GM12878 (cell line): ENCODE measurements at regions not wholly inside any gene's neighbourhood (a gene's known extent, or its start where the extent isn't known, plus 50 kb on each side); places are given as distances from the start of the nearest gene placed in this dataset.

Source experiments
- ATF3 ChIP-seq: IDR thresholded peaks from 2 replicates; pipeline ENCODE4 v1.6.1; 2011; ENCODE audit warnings: low read depth, mild to moderate bottlenecking, low read length, moderate library complexity, borderline replicate concordance; ENCODE audit errors: extremely low read depth
- ATF7 ChIP-seq: fragments of 450-650 bp; IDR thresholded peaks from 2 replicates; pipeline ENCODE4 v1.6.1; 2016; ENCODE audit warnings: low read depth, mild to moderate bottlenecking
- CBFB ChIP-seq: IDR thresholded peaks from 2 replicates; pipeline ENCODE4 v1.6.1; 2016; ENCODE audit warnings: antibody characterized with exemption, low read depth
- CEBPZ ChIP-seq: fragments of 150-350 bp; IDR thresholded peaks from 2 replicates; pipeline ENCODE4 v1.6.1; 2016; ENCODE audit warnings: low read depth, low read length
- CHD1 ChIP-seq: IDR thresholded peaks from 2 replicates; pipeline ENCODE4 v1.6.1; 2012; ENCODE audit warnings: low read depth, low read length, improper control_type of control experiment
- CHD4 ChIP-seq: fragments of 200-600 bp; sonication (generic); IDR thresholded peaks from 2 replicates; pipeline ENCODE4 v1.6.1; 2016; ENCODE audit warnings: mild to moderate bottlenecking
- DPF2 ChIP-seq: fragments of 450-650 bp; IDR thresholded peaks from 2 replicates; pipeline ENCODE4 v1.6.1; 2017; ENCODE audit warnings: mild to moderate bottlenecking
- EGR1 ChIP-seq, 2 experiments: IDR thresholded peaks; 1 replicate in 1 of 2; 2 replicates in 1 of 2; pipeline ENCODE4 v1.6.1; 2011 to 2012; ENCODE audit warnings: low read depth in 2 of 2, low read length in 2 of 2, borderline replicate concordance in 1 of 2, mild to moderate bottlenecking in 1 of 2, moderate library complexity in 1 of 2
- EP300 ChIP-seq, 2 experiments: fragments of 150-350 bp in 1 of 2; IDR thresholded peaks; 2 replicates each; pipeline ENCODE4 v1.6.1; 2011 to 2012; ENCODE audit warnings: low read depth in 2 of 2, low read length in 2 of 2, borderline replicate concordance in 1 of 2, improper control_type of control experiment in 1 of 2, inconsistent platforms in 1 of 2; ENCODE audit not compliant: control insufficient read depth in 1 of 2
- FOXM1 ChIP-seq: IDR thresholded peaks from 2 replicates; pipeline ENCODE4 v1.6.1; 2012; ENCODE audit warnings: low read depth, mild to moderate bottlenecking, inconsistent platforms, low read length, moderate library complexity
- HDAC2 ChIP-seq: fragments of 200-600 bp; sonication (generic); IDR thresholded peaks from 2 replicates; pipeline ENCODE4 v1.6.1; 2017
- IKZF1 ChIP-seq: fragments of 450-650 bp; conservative IDR thresholded peaks from 2 replicates; pipeline ENCODE4 v1.6.1; 2017; ENCODE audit warnings: antibody characterized with exemption, mild to moderate bottlenecking
- KLF5 ChIP-seq: fragments of 450-650 bp; IDR thresholded peaks from 2 replicates; pipeline ENCODE4 v1.6.1; 2014; ENCODE audit warnings: mild to moderate bottlenecking; ENCODE audit not compliant: partially characterized antibody
- MEF2A ChIP-seq: IDR thresholded peaks from 2 replicates; pipeline ENCODE4 v1.6.1; 2011; ENCODE audit warnings: low read depth, mild to moderate bottlenecking, low read length, moderate library complexity; ENCODE audit not compliant: insufficient read depth
- MEF2B ChIP-seq: fragments of 450-650 bp; IDR thresholded peaks from 2 replicates; pipeline ENCODE4 v1.6.1; 2018; ENCODE audit warnings: mild to moderate bottlenecking, moderate library complexity; ENCODE audit not compliant: partially characterized antibody, poor library complexity, severe bottlenecking
- NBN ChIP-seq: fragments of 450-650 bp; IDR thresholded peaks from 2 replicates; pipeline ENCODE4 v1.6.1; 2016
- NFIC ChIP-seq: IDR thresholded peaks from 2 replicates; pipeline ENCODE4 v1.6.1; 2012; ENCODE audit warnings: low read depth, mild to moderate bottlenecking, inconsistent platforms, low read length, moderate library complexity
- NFYA ChIP-seq: IDR thresholded peaks from 2 replicates; pipeline ENCODE4 v1.6.1; 2011; ENCODE audit warnings: low read depth, mild to moderate bottlenecking, low read length, improper control_type of control experiment, borderline replicate concordance
- NR2C1 ChIP-seq: fragments of 450-650 bp; IDR thresholded peaks from 2 replicates; pipeline ENCODE4 v1.6.1; 2017; ENCODE audit warnings: antibody characterized with exemption, mild to moderate bottlenecking, moderate library complexity
- PML ChIP-seq: IDR thresholded peaks from 2 replicates; pipeline ENCODE4 v1.6.1; 2012; ENCODE audit warnings: low read length, inconsistent platforms
- RAD21 ChIP-seq: IDR thresholded peaks from 2 replicates; pipeline ENCODE4 v1.6.1; 2011; ENCODE audit warnings: mild to moderate bottlenecking, low read depth, low read length, moderate library complexity; ENCODE audit not compliant: insufficient read depth
- SIN3A ChIP-seq: IDR thresholded peaks from 2 replicates; pipeline ENCODE4 v1.6.1; 2012; ENCODE audit warnings: low read depth, low read length, improper control_type of control experiment
- SMAD1 ChIP-seq: fragments of 450-650 bp; IDR thresholded peaks from 2 replicates; pipeline ENCODE4 v1.6.1; 2018; ENCODE audit warnings: mild to moderate bottlenecking, low read depth; ENCODE audit not compliant: partially characterized antibody
- SMC3 ChIP-seq: IDR thresholded peaks from 2 replicates; pipeline ENCODE4 v1.6.1; 2011; ENCODE audit warnings: low read length, improper control_type of control experiment, borderline replicate concordance
- ZBTB33 ChIP-seq: fragments of 450-650 bp; IDR thresholded peaks from 2 replicates; pipeline ENCODE4 v1.6.1; 2017; ENCODE audit warnings: mild to moderate bottlenecking
- ZNF217 ChIP-seq: fragments of 450-650 bp; IDR thresholded peaks from 2 replicates; pipeline ENCODE4 v1.6.1; 2017; ENCODE audit warnings: antibody characterized with exemption, mild to moderate bottlenecking
- ZNF384 ChIP-seq: IDR thresholded peaks from 2 replicates; pipeline ENCODE4 v1.6.1; 2012; ENCODE audit warnings: low read depth, mild to moderate bottlenecking, low read length, improper control_type of control experiment, borderline replicate concordance

- TF ChIP-seq ZBTB33 (no peak), CBFB (0 out of 2 replicates have a peak, but pooled peaks have one; percentile 33), NBN (peak; percentile 46; the same call in 1 of the 2 replicates), CHD1 (no peak), DPF2 (0 out of 2 replicates have a peak, but pooled peaks have one; percentile 28), SMC3 (peak; percentile 82), NFIC (peak; percentile 73), FOXM1 (peak; percentile 78; the same call in 1 of the 2 replicates), NFYA (no peak), ZNF217 (peak; percentile 39; the same call in 1 of the 2 replicates), IKZF1 (0 out of 2 replicates have a peak, but pooled peaks have one; percentile 26), SIN3A (no peak), HDAC2 (no peak), ZNF384 (peak; percentile 97), ATF7 (peak; percentile 77), EGR1 (IDR thresholded peaks at IDR 0.05; ENCODE audit: borderline replicate concordance in 1 of 2, low read depth in 2 of 2, low read length in 2 of 2) (no peak), PML (0 out of 2 replicates have a peak, but pooled peaks have one; percentile 37), EP300 (IDR thresholded peaks at IDR 0.05; ENCODE audit: borderline replicate concordance in 1 of 2, control insufficient read depth in 1 of 2, low read depth in 2 of 2, low read length in 2 of 2) (peak in 1 of 2 experiments; percentile 32; a peak in 1 of 4 replicates), RAD21 (peak; percentile 80), CHD4 (no peak), KLF5 (no peak), MEF2A (peak; percentile 73), MEF2B (peak; percentile 24), CEBPZ (no peak), ATF3 (no peak), NR2C1 (no peak), SMAD1 (no peak)
Measured at GRCh38 chr6:87832025-87832825, 130.2 kb upstream of the AKIRIN2 start (continued).
